ENCODE measurements at regions not wholly inside any gene's neighbourhood (a gene's known extent, or its start where the extent isn't known, plus 50 kb on each side); places are given as distances from the start of the nearest gene placed in this dataset.

DNA sequence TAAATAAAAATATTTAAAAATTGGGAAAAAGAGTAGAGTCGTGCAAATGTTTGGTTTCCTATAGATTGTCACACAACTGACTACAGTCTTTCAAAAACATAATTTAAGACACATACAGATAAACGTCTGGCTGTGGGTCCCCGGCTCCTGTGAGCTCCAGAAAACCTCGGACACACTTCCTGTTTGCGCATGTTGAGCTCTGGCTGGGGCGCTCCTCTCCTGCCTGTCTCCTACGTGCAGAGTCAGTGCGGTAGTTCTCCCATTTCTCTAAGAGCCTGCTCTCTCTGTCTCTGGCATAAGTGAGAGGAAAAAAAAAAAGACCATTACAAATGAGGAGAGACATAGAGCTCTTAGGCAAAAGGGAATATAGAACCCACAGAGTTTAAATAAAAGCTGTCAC, 128.2 kb upstream of the OBI1 start:
- TF ChIP-seq, protein P1, sequence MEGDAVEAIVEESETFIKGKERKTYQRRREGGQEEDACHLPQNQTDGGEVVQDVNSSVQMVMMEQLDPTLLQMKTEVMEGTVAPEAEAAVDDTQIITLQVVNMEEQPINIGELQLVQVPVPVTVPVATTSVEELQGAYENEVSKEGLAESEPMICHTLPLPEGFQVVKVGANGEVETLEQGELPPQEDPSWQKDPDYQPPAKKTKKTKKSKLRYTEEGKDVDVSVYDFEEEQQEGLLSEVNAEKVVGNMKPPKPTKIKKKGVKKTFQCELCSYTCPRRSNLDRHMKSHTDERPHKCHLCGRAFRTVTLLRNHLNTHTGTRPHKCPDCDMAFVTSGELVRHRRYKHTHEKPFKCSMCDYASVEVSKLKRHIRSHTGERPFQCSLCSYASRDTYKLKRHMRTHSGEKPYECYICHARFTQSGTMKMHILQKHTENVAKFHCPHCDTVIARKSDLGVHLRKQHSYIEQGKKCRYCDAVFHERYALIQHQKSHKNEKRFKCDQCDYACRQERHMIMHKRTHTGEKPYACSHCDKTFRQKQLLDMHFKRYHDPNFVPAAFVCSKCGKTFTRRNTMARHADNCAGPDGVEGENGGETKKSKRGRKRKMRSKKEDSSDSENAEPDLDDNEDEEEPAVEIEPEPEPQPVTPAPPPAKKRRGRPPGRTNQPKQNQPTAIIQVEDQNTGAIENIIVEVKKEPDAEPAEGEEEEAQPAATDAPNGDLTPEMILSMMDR (IDR thresholded peaks at IDR 0.05), result no peak
- TF ChIP-seq POLR2A (IDR thresholded peaks at IDR 0.05), result no peak
